GM12873 (cell line): ENCODE measurements at regions not wholly inside any gene's neighbourhood (a gene's known extent, or its start where the extent isn't known, plus 50 kb on each side); places are given as distances from the start of the nearest gene placed in this dataset.

Experiments
- CTCF ChIP-seq: IDR thresholded peaks from 2 replicates; pipeline ENCODE4 v1.5.1; 2012; ENCODE audit warnings: low read depth, mild to moderate bottlenecking, moderate library complexity, low read length, control low read depth; ENCODE audit not compliant: insufficient read depth; ENCODE audit errors: missing control alignments

- TF ChIP-seq CTCF = no peak
Observed at GRCh38 chr16:47947723-47948122, 208.1 kb downstream of the ABCC12 start.

- TF ChIP-seq CTCF = no peak
Observed at GRCh38 chr16:47946092-47946491, 209.7 kb downstream of the ABCC12 start.

- TF ChIP-seq CTCF = no peak
Observed at GRCh38 chr16:47944589-47944988, 211.2 kb downstream of the ABCC12 start.

- no peak for TF ChIP-seq CTCF
Observed at GRCh38 chr16:47943235-47943634, 212.6 kb downstream of the ABCC12 start.

GRCh38 chr16:47940466-47940865 lies 215.3 kb downstream of the ABCC12 start:
- TF ChIP-seq CTCF = no peak

- TF ChIP-seq CTCF = no peak
Observed at GRCh38 chr16:47939680-47940079, 216.1 kb downstream of the ABCC12 start.

- no peak for TF ChIP-seq CTCF
Observed at GRCh38 chr16:47938272-47938671, 217.5 kb downstream of the ABCC12 start.
